GM13976 (cell line): ENCODE measurements at regions not wholly inside any gene's neighbourhood (a gene's known extent, or its start where the extent isn't known, plus 50 kb on each side); places are given as distances from the start of the nearest gene placed in this dataset.

Experiments
- DNase-seq: peaks from one replicate; pipeline ENCODE4 v3.0.0; 2012; ENCODE audit warnings: low spot score
- CTCF ChIP-seq: IDR thresholded peaks from 2 replicates; pipeline ENCODE4 v1.5.1; 2012; ENCODE audit warnings: borderline replicate concordance, mild to moderate bottlenecking; ENCODE audit not compliant: insufficient read depth; ENCODE audit errors: extremely low read depth, missing control alignments, control extremely low read depth
- in situ Hi-C: fragments of 300-500 bp; cut with MboI; formaldehyde crosslinking; loops from one replicate; pipeline ENCODE4 v1.12.0; 2022; ENCODE audit warnings: low sequenced_read_pairs, mixed read lengths, inconsistent platforms; ENCODE audit not compliant: unreplicated experiment

DNA sequence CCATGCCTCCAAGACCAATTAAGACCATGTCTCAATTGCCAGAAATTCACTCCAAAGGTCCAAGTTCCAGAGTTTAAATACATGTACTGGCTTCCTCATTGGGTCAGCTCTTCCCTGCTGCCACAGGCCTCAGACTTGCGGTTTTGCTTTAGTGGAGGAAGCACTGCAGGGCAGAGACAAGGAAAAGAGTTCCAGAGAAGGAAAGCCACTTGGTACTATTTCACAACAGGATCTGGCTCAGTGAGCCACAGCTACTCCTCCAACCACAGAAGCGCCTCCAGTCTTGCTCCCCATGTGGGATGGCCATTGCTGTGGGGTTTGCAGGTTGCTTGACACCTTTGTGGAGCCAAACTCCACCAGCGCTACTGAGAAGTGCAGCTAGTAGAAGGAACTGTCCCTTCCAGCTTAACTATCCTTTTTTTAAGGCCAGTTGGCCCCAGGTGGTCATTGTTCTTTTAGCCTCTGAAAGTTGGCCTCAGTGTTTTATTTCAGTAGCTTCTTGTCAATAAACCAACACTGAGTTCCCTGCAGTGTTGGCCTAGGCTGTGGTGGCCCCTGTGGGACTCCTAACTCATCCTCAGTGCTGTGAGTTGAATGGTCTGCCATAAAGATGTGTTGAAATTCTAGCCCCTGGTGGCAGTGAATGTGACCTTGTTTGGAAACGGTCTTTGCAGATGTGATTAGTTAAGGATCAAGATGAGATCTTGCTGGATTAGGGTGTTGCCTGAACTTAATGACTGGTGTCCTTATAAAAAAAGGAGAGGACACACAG, 93.7 kb upstream of the DAP start:
- TF ChIP-seq CTCF: no peak
- DNase-seq: no peak
- in situ Hi-C loops: no loop called here

DNA sequence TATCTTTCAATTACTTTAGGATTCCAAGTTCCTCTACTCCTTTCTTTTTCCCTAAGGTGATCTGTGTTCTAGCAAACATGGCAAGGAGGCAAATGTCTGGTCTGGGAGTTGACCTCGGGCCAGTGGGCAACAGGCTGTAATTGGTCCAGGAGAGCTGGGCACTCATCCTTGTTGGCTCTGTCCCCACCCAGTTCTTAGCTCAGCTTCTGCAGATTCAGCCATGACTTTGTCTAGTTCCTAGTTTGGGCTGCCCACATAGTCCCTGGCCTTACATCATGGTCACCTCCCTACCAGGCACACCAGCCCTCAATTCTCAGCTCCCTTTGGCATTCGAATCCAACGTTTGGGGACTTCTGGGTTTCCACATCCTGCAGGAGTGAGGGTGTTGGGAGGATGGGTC, 92.1 kb upstream of the DAP start:
- TF ChIP-seq CTCF: no peak
- no peak for DNase-seq
- in situ Hi-C loops: no loop called here

GRCh38 chr5:10849278-10849677, 88.2 kb upstream of the DAP start:
- DNase-seq: no peak
- TF ChIP-seq CTCF: no peak
- in situ Hi-C loops: no loop called here

- no peak for DNase-seq
- no peak for TF ChIP-seq CTCF
- in situ Hi-C loops: no loop called here
Observed at GRCh38 chr5:10844016-10844415, 83.0 kb upstream of the DAP start.

DNA sequence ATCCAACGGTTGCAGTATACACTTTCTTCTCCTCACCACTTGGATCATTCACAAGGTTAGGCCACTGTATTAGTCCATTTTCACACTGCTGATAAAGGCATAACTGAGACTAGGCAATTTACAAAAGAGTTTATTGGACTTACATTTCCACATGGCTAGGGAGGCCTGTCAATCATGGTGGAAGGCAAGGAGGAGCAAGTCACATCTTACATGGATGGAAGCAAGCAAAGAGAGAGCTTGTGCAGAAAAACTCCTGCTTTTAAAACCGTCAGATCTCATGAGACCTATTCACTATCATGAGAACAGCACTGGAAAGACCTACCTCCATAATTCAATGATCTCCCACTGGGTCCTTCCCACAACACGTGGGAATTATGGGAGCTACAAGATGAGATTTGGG, 81.8 kb upstream of the DAP start:
- no peak for TF ChIP-seq CTCF
- DNase-seq: no peak
- in situ Hi-C loops: no loop called here

GRCh38 chr5:10839916-10840599, 79.0 kb upstream of the DAP start:
- in situ Hi-C loops: no loop called here
- DNase-seq: no peak
- TF ChIP-seq CTCF: no peak
